ENCODE measurements at regions not wholly inside any gene's neighbourhood (a gene's known extent, or its start where the extent isn't known, plus 50 kb on each side); places are given as distances from the start of the nearest gene placed in this dataset.

DNA sequence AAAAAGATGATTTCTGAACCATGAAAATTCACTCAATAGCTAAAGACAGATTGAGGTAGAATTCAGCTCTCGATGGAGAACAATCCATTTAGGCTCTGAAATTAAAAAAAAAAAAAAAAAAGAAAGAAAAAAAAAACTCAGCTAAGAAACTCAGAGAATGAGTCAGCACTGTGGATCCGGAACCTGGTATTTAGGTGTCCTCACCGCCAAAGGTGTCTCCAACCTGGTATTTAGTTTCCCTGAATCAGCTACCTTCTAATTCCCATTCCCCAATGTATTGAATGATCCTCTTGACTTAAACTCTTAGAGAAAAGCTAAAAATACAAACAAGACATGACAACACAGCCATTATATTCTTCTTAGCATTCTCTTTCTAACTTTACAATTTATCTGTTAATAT is 150.3 kb upstream of the RASGEF1B start:
- no peak overlapping the region for H2AFZ ChIP-seq (ENCODE audit: low read length)
- no peaks in the 10 kb centered on the region for H4K20me1 ChIP-seq (ENCODE audit: insufficient read depth, low read length)
- H3F3A ChIP-seq (ENCODE audit: insufficient read depth, low read length) = no peaks in the 10 kb centered on the region
- no peak overlapping the region for H3K9ac ChIP-seq (ENCODE audit: low read length)
- H3K36me3 ChIP-seq (ENCODE audit: insufficient read depth, low read length) = no peaks in the 10 kb centered on the region
- H3K4me3 ChIP-seq (ENCODE audit: low read depth, low read length, poor library complexity, severe bottlenecking) = no peak overlapping the region
- peaks cover 18% of the 10 kb centered on the region for H3K4me1 ChIP-seq (ENCODE audit: insufficient read depth, low read length, severe bottlenecking)
- no peaks in the 10 kb centered on the region for H3K9me2 ChIP-seq (ENCODE audit: low read depth, low read length)
- TF ChIP-seq EZH2 (IDR thresholded peaks at IDR 0.05; ENCODE audit: borderline replicate concordance, low read length) = no peak
- TF ChIP-seq, protein P1, sequence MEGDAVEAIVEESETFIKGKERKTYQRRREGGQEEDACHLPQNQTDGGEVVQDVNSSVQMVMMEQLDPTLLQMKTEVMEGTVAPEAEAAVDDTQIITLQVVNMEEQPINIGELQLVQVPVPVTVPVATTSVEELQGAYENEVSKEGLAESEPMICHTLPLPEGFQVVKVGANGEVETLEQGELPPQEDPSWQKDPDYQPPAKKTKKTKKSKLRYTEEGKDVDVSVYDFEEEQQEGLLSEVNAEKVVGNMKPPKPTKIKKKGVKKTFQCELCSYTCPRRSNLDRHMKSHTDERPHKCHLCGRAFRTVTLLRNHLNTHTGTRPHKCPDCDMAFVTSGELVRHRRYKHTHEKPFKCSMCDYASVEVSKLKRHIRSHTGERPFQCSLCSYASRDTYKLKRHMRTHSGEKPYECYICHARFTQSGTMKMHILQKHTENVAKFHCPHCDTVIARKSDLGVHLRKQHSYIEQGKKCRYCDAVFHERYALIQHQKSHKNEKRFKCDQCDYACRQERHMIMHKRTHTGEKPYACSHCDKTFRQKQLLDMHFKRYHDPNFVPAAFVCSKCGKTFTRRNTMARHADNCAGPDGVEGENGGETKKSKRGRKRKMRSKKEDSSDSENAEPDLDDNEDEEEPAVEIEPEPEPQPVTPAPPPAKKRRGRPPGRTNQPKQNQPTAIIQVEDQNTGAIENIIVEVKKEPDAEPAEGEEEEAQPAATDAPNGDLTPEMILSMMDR (IDR thresholded peaks at IDR 0.05; ENCODE audit: low read length) = no peak
- H3K27ac ChIP-seq (ENCODE audit: low read depth, low read length, poor library complexity, severe bottlenecking) = no peak overlapping the region
- H3K79me2 ChIP-seq (ENCODE audit: insufficient read depth, low read length) = no peaks in the 10 kb centered on the region
- no peak overlapping the region for H3K4me2 ChIP-seq (ENCODE audit: low read length)
- H3K27me3 ChIP-seq (ENCODE audit: insufficient read depth, low read length) = no peaks in the 10 kb centered on the region
- H3K9me3 ChIP-seq (ENCODE audit: low read length) = no peaks in the 10 kb centered on the region

DNA sequence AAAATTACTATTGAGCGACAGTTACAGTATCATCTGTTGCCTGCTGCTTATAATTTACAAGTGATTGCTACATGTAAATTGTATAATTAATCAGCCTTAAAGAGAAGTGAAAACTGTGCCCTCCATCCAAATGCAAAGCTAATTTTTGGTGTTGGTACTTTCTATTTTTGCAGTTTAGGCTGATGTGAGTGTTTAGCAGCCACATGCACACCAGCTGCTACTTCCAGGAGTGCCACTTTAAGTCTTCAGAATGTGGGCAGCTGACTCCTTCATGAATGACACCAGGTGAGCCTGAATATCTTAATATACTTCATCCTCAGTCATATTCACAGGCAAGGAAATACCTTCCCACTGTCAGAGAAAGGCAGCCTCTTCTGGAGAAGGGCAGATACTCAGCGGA is 149.8 kb upstream of the RASGEF1B start:
- no peaks in the 10 kb centered on the region for H3K27me3 ChIP-seq (ENCODE audit: insufficient read depth, low read length)
- peaks cover 18% of the 10 kb centered on the region for H3K4me1 ChIP-seq (ENCODE audit: insufficient read depth, low read length, severe bottlenecking)
- H3K79me2 ChIP-seq (ENCODE audit: insufficient read depth, low read length) = no peaks in the 10 kb centered on the region
- no peaks in the 10 kb centered on the region for H4K20me1 ChIP-seq (ENCODE audit: insufficient read depth, low read length)
- H3K27ac ChIP-seq (ENCODE audit: low read depth, low read length, poor library complexity, severe bottlenecking) = no peak overlapping the region
- H3F3A ChIP-seq (ENCODE audit: insufficient read depth, low read length) = no peaks in the 10 kb centered on the region
- TF ChIP-seq EZH2 (IDR thresholded peaks at IDR 0.05; ENCODE audit: borderline replicate concordance, low read length) = no peak
- TF ChIP-seq, protein P1 (IDR thresholded peaks at IDR 0.05; ENCODE audit: low read length) = no peak
- H3K9ac ChIP-seq (ENCODE audit: low read length) = no peak overlapping the region
- no peak overlapping the region for H2AFZ ChIP-seq (ENCODE audit: low read length)
- no peak overlapping the region for H3K4me2 ChIP-seq (ENCODE audit: low read length)
- H3K4me3 ChIP-seq (ENCODE audit: low read depth, low read length, poor library complexity, severe bottlenecking) = no peak overlapping the region
- no peaks in the 10 kb centered on the region for H3K9me2 ChIP-seq (ENCODE audit: low read depth, low read length)
- no peaks in the 10 kb centered on the region for H3K9me3 ChIP-seq (ENCODE audit: low read length)
- H3K36me3 ChIP-seq (ENCODE audit: insufficient read depth, low read length) = no peaks in the 10 kb centered on the region

DNA sequence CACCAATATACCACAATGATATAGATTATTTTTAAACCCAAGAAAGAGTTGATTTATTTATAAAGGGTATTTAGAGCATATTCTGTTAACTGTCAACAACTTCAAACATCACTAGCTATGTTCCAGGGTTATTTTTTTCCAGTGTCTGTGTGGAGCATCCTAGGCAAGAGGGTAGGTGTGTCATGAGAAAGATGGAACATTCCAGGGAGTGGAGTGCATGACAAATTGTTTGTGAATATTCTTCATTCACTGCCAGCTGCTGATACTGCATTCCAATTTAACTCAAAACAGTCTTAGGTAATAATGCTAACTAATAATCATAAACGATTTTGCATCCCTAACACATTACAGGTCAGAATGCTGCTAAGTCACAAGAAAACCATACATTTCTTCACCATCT is 148.7 kb upstream of the RASGEF1B start:
- no peaks in the 10 kb centered on the region for H3K36me3 ChIP-seq (ENCODE audit: insufficient read depth, low read length)
- no peak overlapping the region for H3K4me3 ChIP-seq (ENCODE audit: low read depth, low read length, poor library complexity, severe bottlenecking)
- no peaks in the 10 kb centered on the region for H3K27me3 ChIP-seq (ENCODE audit: insufficient read depth, low read length)
- H4K20me1 ChIP-seq (ENCODE audit: insufficient read depth, low read length) = no peaks in the 10 kb centered on the region
- peaks cover 15% of the 10 kb centered on the region for H3K4me1 ChIP-seq (ENCODE audit: insufficient read depth, low read length, severe bottlenecking)
- no peaks in the 10 kb centered on the region for H3F3A ChIP-seq (ENCODE audit: insufficient read depth, low read length)
- no peaks in the 10 kb centered on the region for H3K9me3 ChIP-seq (ENCODE audit: low read length)
- H2AFZ ChIP-seq (ENCODE audit: low read length) = no peak overlapping the region
- no peak for TF ChIP-seq EZH2 (IDR thresholded peaks at IDR 0.05; ENCODE audit: borderline replicate concordance, low read length)
- H3K79me2 ChIP-seq (ENCODE audit: insufficient read depth, low read length) = no peaks in the 10 kb centered on the region
- H3K9me2 ChIP-seq (ENCODE audit: low read depth, low read length) = no peaks in the 10 kb centered on the region
- no peak overlapping the region for H3K4me2 ChIP-seq (ENCODE audit: low read length)
- no peak overlapping the region for H3K27ac ChIP-seq (ENCODE audit: low read depth, low read length, poor library complexity, severe bottlenecking)
- no peak overlapping the region for H3K9ac ChIP-seq (ENCODE audit: low read length)

DNA sequence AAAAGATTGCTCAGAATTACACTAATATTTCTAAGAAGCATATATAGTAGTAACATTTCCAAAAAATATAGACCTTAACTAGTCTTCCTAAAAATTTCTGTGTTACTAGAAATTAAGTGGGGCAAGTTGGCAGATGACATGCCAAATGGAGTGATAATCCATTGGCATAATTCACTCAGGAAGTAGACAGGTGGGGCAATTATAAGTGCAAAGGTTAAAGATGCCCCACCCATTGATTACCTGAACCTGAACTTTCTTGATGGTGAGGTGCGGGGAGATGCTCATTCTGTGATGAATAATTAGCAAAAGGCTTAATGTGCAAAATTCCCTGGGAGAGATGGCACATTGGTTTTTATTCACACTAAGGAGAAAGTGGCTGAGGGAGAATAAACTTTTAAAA is 145.8 kb upstream of the RASGEF1B start:
- Histone ChIP-seq H3F3A (ENCODE audit: insufficient read depth, low read length) (no peaks in the 10 kb centered on the region), H2AFZ (ENCODE audit: low read length) (no peak overlapping the region), H3K27ac (ENCODE audit: low read depth, low read length, poor library complexity, severe bottlenecking) (no peak overlapping the region), H3K79me2 (ENCODE audit: insufficient read depth, low read length) (no peaks in the 10 kb centered on the region), H3K4me1 (ENCODE audit: insufficient read depth, low read length, severe bottlenecking) (peaks cover 10% of the 10 kb centered on the region), H3K9me3 (ENCODE audit: low read length) (no peaks in the 10 kb centered on the region), H3K4me2 (ENCODE audit: low read length) (no peak overlapping the region), H3K9me2 (ENCODE audit: low read depth, low read length) (no peaks in the 10 kb centered on the region), H3K9ac (ENCODE audit: low read length) (no peak overlapping the region), H3K4me3 (ENCODE audit: low read depth, low read length, poor library complexity, severe bottlenecking) (no peak overlapping the region), H3K27me3 (ENCODE audit: insufficient read depth, low read length) (no peaks in the 10 kb centered on the region), H4K20me1 (ENCODE audit: insufficient read depth, low read length) (no peaks in the 10 kb centered on the region), H3K36me3 (ENCODE audit: insufficient read depth, low read length) (no peaks in the 10 kb centered on the region)
- TF ChIP-seq EZH2 (IDR thresholded peaks at IDR 0.05; ENCODE audit: borderline replicate concordance, low read length) = no peak
- TF ChIP-seq, protein P1 (IDR thresholded peaks at IDR 0.05; ENCODE audit: low read length) = no peak

All from OCI-LY1 (cell line).